HG02610 (cell line): ENCODE measurements at regions not wholly inside any gene's neighbourhood (a gene's known extent, or its start where the extent isn't known, plus 50 kb on each side); places are given as distances from the start of the nearest gene placed in this dataset.

Source experiments
- ATAC-seq: cut with Tn5 transposase; IDR thresholded peaks from one replicate; pipeline ENCODE4 v1.9.1; 2021; ENCODE audit warnings: mild to moderate bottlenecking, moderate library complexity; ENCODE audit not compliant: unreplicated experiment

GRCh38 chr10:130652544-130652943, 516.4 kb downstream of the GLRX3 start:
- no peak for ATAC-seq

GRCh38 chr10:130652964-130653578, 516.9 kb downstream of the GLRX3 start:
- no peak for ATAC-seq

GRCh38 chr10:130654726-130655125, 518.5 kb downstream of the GLRX3 start:
- ATAC-seq = no peak

GRCh38 chr10:130655313-130656186, 519.4 kb downstream of the GLRX3 start:
- ATAC-seq = no peak

- no peak for ATAC-seq
Observed at GRCh38 chr10:130656187-130656575, 520.0 kb downstream of the GLRX3 start.

- ATAC-seq = no peak
Observed at GRCh38 chr10:130656582-130657133, 520.5 kb downstream of the GLRX3 start.

GRCh38 chr10:130658687-130659290, 522.6 kb downstream of the GLRX3 start:
- no peak for ATAC-seq

GRCh38 chr10:130659528-130659927, 523.3 kb downstream of the GLRX3 start:
- ATAC-seq = no peak

- ATAC-seq = no peak
Observed at GRCh38 chr10:130660266-130660665, 524.1 kb downstream of the GLRX3 start.

GRCh38 chr10:130661419-130661818, 525.2 kb downstream of the GLRX3 start:
- ATAC-seq = no peak

GRCh38 chr10:130662775-130663174, 526.6 kb downstream of the GLRX3 start:
- ATAC-seq = no peak

- no peak for ATAC-seq
Observed at GRCh38 chr10:130664526-130664925, 528.3 kb downstream of the GLRX3 start.

GRCh38 chr10:130666215-130666614, 530.0 kb downstream of the GLRX3 start:
- no peak for ATAC-seq

- no peak for ATAC-seq
Observed at GRCh38 chr10:130686689-130687300, 550.6 kb downstream of the GLRX3 start.

GRCh38 chr10:130687566-130687965, 551.4 kb downstream of the GLRX3 start:
- ATAC-seq = no peak

- ATAC-seq = no peak
Observed at GRCh38 chr10:130689743-130690626, 553.8 kb downstream of the GLRX3 start.

GRCh38 chr10:130691776-130692175, 555.6 kb downstream of the GLRX3 start:
- no peak for ATAC-seq

GRCh38 chr10:130696870-130697269, 560.7 kb downstream of the GLRX3 start:
- ATAC-seq = no peak

GRCh38 chr10:130707389-130707979, 571.3 kb downstream of the GLRX3 start:
- ATAC-seq = no peak
